Endothelial cell of umbilical vein (primary cell): ENCODE measurements at regions not wholly inside any gene's neighbourhood (a gene's known extent, or its start where the extent isn't known, plus 50 kb on each side); places are given as distances from the start of the nearest gene placed in this dataset.

Experiments
- CTCF ChIP-seq, 2 donors: IDR thresholded peaks; 1 replicate in 1 of 2; 2 replicates in 1 of 2; pipeline ENCODE4 v1.5.1; 2011; ENCODE audit warnings: low read length in 2 of 2, mild to moderate bottlenecking in 2 of 2, moderate library complexity in 2 of 2, control low read depth in 1 of 2, inconsistent platforms in 1 of 2, low read depth in 1 of 2; ENCODE audit not compliant: insufficient read depth in 1 of 2; ENCODE audit errors: extremely low read depth in 1 of 2
- EZH2 ChIP-seq: IDR thresholded peaks from 2 replicates; pipeline ENCODE4 v1.6.1; 2012; ENCODE audit warnings: borderline replicate concordance, low read depth, mild to moderate bottlenecking, moderate library complexity, low read length, inconsistent platforms; ENCODE audit not compliant: severe bottlenecking
- GATA2 ChIP-seq: IDR thresholded peaks from 2 replicates; pipeline ENCODE4 v1.7.0; 2011; ENCODE audit warnings: low read depth, mild to moderate bottlenecking, moderate library complexity, mixed read lengths, low read length; ENCODE audit not compliant: insufficient read length, insufficient read depth
- MAX ChIP-seq: IDR thresholded peaks from 2 replicates; pipeline ENCODE4 v1.6.1; 2011; ENCODE audit not compliant: insufficient read depth, insufficient read length
- MYC ChIP-seq: IDR thresholded peaks from one replicate; pipeline ENCODE4 v1.6.1; 2011; ENCODE audit warnings: mild to moderate bottlenecking, low read depth, low read length
- POLR2A ChIP-seq: IDR thresholded peaks from 2 replicates; pipeline ENCODE4 v1.6.1; 2012; ENCODE audit warnings: low read depth, mild to moderate bottlenecking, control low read depth, low read length
- POLR2AphosphoS5 ChIP-seq: IDR thresholded peaks from 2 replicates; pipeline ENCODE4 v1.6.1; 2012; ENCODE audit warnings: low read depth, mild to moderate bottlenecking, control low read depth, low read length, moderate library complexity; ENCODE audit not compliant: insufficient read depth

GRCh38 chr14:27945512-27945911 is 821.1 kb upstream of the FOXG1 start:
- TF ChIP-seq POLR2A = no peak
- TF ChIP-seq POLR2AphosphoS5 = no peak
- TF ChIP-seq EZH2 = no peak
- no peak for TF ChIP-seq CTCF (IDR thresholded peaks at IDR 0.05; ENCODE audit: extremely low read depth in 1 of 2, insufficient read depth in 1 of 2, low read depth in 1 of 2, low read length in 2 of 2)
- TF ChIP-seq MAX = no peak
- TF ChIP-seq GATA2 = no peak
- no peak for TF ChIP-seq MYC
